DMS 273 (cell line): ENCODE measurements at regions not wholly inside any gene's neighbourhood (a gene's known extent, or its start where the extent isn't known, plus 50 kb on each side); places are given as distances from the start of the nearest gene placed in this dataset.

Experiments
- DNase-seq: peaks from one replicate; lab custom pipeline; 2025; ENCODE audit not compliant: unreplicated experiment; lab: John Stamatoyannopoulos, UW

GRCh38 chr19:30122431-30122830 is 180.4 kb downstream of the URI1 start:
- DNase-seq, result no peak

DNA sequence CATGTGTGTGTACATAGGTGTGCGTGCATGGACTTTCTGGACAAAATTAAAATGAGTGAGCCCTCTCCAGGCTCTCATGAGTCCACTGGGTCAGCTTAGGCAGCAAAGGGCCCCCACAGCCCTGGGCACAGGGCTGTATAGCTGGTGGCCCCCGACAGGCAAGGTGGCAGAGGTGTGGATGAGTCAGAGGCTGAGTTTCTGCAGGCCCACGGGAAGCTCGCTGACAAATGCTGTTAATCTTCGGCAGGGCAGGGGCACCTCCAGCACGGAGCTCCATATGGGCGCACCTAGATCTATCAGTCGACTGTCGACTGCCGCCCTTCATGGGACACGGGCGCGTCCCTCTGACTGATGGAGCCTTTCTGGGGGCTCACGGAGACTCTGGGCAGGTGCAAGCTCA is 181.1 kb downstream of the URI1 start:
- DNase-seq, result no peak

GRCh38 chr19:30123611-30124010 is 181.6 kb downstream of the URI1 start:
- no peak for DNase-seq

DNA sequence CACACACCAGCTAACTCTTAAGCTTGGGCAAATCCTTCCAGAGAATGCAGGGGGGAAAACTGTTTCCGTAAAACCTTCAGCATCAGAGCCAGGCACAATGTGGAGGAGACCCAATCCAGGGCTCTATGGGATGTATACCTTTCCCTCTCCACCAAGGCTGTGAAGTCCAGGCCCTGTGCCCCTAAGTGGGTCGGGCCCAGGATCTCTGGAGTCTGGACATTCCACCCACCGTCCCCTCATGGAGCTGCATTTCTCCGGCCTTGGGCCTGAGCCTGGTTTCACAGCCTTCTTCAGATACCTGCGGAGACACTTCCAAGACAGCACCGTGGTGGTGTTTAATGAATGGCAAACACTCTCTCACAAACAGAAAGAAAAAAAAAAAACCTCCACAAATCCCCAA is 186.2 kb downstream of the URI1 start:
- DNase-seq, result no peak

DNA sequence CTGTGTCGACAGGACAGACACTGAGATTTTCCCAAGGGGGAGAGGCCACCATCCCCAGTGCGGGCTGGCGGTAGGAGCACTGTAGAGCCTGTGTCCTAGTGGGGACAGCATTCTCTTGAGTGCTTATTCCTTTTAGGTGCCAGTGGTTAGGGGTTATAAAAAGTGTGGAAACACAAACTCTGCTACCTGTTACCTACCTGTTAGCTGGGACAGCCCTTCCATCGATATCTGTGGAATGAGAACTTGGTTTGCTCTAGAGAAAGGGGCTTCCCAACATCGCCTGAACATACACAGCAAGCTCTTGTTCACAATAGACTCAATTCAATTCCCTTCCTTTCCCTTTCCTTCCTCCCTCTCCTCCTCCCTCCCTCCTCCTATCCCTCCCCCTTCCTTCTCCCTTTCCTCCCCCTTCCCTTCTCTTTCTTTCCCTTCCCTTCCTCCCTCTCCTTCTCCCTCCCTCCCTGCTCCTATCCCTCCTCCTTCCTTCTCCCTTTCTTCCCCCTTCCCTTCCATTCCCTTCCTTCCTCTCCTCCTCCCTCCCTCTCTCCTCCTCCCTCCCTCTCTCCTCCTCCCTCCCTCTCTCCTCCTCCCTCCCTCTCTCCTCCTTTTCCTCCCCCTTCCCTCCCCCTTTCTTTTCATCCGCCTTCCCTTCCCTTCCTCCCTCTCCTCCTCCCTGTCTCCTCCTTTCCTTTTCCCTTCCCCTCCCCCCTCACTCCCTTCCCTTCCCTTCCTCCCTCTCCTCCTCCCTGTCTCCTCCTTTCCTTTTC is 188.5 kb downstream of the URI1 start:
- DNase-seq, result no peak

DNA sequence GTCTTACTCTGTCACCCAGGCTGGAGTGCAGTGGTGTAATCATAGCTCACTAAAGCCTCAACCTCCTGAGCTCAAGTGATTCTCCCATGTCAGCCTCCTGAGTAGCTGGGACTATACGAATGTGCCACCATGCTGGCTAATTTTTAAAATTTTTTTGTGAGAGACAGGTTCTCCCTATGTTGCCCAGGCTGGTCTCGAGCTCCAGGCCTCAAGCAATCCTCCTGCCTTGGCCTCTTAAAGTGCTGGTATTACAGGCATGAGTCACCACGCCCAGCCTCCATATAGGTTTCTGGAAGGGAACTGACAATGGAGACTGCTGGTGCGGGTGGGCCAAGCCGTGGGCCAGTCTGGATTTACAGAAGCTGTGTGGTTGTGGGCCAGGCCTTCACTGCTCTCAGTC is 189.2 kb downstream of the URI1 start:
- DNase-seq, result no peak

DNA sequence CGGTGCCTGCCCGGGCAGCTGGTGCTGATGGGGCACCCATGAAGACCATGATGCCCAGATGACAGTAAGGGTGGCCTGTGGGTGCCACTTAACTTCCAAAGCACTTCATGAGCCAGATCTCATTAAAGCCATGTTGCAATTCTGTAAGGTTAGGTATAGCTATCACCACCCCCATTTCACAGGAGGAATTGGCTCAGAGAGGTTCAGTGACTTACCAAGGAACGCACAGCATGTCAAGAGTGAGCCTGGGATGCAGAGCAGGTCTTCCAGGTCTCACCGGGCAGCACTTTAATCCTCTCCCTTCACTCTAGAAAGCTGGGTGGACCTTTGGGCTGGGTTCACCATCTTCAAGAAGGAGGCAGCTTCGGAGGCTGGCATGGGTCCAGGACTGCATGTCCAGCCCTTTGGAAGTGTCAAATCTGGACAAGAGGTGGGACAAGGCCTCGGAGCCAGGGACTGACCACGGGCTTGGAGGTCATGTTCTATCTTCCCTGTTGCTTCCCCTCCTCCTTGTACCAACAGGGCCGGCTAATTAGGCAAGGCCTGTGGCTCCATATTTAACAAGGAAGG is 189.8 kb downstream of the URI1 start:
- no peak for DNase-seq

DNA sequence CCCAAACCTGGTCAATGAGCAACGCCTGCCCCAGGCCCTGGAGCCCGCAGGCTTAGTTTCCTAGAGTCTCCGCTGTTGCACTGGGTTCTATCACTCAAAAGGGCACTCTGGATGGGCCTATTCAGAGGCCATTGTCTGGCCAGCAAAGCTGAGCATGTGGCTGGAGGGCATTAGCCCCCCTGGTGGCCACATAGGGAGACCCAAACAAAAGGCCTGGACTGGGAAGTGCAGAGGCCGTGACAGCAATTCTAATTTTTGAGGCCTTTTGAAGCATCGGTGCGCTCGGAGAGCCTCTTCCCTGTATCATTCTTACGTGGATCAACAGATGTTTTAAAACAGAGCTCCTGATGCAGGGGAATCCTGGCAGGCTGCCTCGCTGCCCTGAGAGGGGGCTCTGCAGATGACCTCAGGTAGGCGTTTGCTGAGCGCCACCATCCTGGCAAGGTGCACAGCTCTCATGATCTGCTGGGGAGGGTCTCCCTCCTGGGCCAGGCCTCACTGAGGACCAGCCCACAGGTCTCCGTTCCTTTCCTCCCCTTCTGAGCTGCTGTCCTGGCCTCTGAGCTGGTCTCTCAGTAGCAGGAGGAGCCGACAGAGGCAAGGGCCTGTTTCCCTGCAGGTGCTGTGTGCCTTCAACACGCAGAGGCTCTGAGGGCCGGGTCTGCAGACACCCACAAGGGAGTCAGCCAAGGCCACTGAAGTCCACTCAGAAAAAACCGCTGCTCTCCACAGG is 190.5 kb downstream of the URI1 start:
- no peak for DNase-seq

DNA sequence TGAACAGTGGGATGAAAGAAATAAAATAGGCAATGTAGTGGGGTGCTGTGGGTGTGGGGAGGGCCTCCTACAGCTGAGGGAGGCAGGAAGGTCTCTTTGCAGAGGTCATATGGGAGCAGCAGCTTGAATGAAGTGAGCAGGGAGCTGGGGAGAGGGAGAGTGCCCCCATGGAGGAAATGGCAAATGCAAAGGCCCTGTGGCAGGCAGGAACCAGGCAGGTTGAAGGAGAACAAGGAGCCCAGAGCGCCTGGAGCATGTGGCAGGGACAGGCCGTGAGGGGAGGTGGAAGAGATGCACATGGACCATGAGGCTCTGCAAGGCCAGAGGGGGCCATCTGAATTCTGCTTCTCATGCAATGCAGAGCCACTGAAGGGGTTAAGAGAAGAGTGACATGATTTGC is 191.8 kb downstream of the URI1 start:
- no peak for DNase-seq

DNA sequence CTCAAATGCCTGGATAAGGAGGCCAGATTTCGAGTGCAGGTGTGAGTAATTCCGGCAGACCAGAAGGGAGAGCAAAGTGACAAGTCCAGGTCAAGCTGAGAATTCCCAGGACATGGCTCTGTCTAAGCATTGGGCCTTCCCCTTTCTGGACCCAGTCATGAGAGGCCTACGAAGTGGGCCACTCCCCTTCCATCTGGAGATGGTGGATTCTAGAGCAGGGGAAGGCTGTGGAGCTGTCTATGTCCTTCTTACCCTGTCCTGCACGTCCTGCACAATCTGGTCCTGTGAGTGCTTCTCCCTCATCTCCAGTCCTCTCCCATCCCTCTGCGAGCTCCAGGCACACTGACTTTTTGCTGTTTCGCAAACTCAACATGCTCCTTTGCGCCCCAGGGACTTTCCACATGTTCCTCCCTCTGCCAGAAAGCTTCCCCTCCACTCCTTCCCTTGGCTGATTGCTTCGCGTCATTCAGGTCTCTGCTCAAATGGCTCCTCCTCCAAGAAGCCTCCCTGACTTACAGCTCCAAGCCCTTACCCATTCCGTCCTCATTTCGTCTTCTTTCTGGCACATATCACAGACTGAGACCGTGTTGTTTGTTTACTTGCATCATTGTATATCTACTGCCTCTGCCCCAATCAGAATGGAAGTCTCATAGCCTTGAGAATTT is 193.2 kb downstream of the URI1 start:
- no peak for DNase-seq

DNA sequence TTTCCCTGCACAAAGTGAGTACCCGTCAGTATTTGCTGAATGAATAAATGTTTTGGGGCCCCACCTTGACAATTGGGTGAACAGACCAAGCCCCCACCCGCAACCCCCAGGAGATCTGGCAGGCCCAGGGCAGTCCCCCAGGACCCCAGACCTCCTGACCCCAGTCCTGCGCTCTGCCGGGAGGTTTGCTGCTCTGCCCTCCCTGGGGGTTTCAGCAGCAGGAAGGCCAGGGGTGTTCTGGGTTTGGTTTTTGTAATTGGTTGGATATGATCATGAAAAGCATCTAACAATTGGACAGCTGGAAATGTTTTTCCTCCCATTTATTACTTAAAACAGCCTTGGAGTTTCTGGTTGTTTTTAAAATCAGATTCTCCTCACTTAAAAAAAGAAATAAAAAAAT is 193.8 kb downstream of the URI1 start:
- DNase-seq, result no peak

- DNase-seq, result no peak
These were observed 194.7 kb downstream of the URI1 start for GRCh38 chr19:30136611-30137195.

DNA sequence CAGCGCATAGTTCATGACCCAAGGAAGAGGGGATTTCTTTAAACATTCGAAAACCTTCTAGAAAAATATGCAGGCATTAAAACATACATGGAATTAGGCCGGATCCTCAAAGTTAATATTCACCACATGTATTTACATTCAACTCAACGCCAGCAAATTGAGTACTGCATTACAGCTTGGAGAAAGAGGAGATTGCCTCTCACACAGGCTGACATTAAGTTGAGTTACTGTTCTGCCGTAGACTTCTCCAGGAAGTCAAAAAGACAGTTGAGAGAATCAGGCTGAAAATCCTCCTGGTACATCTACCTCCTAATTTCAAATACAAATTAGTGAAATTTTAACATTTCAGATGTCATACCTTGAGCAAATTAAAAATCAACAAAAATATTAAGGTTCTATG is 195.7 kb downstream of the URI1 start:
- no peak for DNase-seq

- no peak for DNase-seq
These were observed 202.3 kb downstream of the URI1 start for GRCh38 chr19:30144242-30144758.

GRCh38 chr19:30144802-30145201 is 202.8 kb downstream of the URI1 start:
- DNase-seq, result peak; percentile 54

DNA sequence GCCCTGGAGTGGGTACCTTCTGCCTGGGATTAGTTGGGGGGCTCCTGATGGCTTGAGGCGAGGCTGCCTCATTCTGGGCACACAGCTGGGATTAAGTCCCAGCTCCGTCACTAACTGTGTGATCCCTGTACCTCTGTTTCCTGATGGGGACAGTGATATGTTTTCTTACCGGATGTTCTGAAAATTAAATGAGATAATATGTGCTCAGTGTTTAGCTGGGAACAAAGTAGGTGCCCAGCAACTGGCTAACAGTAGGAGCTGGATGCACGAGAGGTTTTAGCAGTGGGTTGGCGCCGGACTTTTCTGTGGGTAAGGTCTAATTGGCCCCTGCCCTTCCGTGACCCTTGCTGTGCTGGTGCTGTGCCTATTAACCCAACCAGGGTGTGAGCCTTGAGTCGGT is 203.4 kb downstream of the URI1 start:
- no peak for DNase-seq

GRCh38 chr19:30146346-30146745 is 204.3 kb downstream of the URI1 start:
- no peak for DNase-seq

GRCh38 chr19:30148039-30148790 is 206.2 kb downstream of the URI1 start:
- DNase-seq, result no peak

DNA sequence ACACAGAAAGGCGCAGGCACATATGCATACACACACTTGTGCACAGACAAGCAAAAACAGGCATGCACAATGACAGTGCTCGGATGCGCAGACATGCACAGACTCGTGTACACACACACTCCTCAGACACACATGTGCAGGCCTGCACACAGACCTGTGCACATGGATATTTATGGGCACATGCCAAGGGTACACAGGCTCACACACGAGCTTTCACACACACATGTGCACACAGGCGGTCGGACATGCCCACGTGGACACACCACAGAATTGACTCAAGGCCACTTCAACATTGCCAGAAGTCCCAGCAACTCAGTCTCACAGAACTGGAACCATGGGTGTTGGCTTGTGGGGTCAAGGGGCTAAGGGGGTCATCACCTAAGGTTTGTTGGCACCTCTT is 206.8 kb downstream of the URI1 start:
- no peak for DNase-seq

DNA sequence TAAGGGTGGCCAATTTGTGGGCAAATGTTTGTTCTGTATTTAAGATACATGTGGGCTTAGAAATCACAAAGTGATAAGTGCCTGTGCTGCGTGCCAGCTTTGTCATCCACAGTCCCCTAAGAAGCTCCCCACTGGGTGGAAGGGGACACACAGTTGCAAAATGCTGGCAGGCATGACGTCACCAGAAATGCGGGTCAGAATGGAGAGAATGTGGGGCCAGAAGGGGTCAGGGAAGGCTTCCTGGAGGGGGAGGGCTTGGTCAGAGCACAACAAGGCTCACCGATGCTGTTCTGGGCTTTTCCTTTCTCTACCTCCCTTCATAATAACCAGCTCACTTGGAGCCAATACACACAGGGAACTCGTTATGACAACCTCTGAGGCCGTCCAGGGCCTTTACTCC is 207.3 kb downstream of the URI1 start:
- DNase-seq, result no peak

DNA sequence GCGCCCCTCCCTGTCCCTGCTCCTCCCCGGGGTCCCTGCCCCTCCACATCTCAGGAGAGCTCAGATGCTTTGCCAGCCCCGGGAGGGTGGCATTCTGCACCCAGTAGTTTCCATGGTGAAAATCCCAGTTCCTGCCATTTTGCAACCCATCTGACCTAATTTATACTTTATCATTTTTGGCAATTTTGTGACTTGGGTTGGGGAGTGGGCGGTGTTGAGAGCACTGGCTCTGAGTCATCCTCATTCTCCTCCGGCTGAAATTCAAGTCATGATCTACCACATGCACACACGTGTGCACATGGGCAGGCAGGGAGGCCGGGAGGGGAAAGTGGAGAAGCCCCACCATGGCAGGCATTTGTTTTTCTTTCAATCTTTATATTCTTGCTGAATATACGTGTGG is 208.6 kb downstream of the URI1 start:
- DNase-seq, result no peak
